OCI-LY1 (cell line): ENCODE measurements at regions not wholly inside any gene's neighbourhood (a gene's known extent, or its start where the extent isn't known, plus 50 kb on each side); places are given as distances from the start of the nearest gene placed in this dataset.

Experiments
- CTCF ChIP-seq: fragments of 200-600 bp; sonication (generic), shearing (Covaris generic); IDR thresholded peaks from 2 replicates; pipeline ENCODE4 v1.5.1; 2017; ENCODE audit warnings: mild to moderate bottlenecking, antibody characterized with exemption, low read length, moderate library complexity, mixed read lengths
- EZH2 ChIP-seq: fragments of 200-600 bp; sonication (generic), shearing (Covaris generic); IDR thresholded peaks from 2 replicates; pipeline ENCODE4 v1.8.0; 2017; ENCODE audit warnings: borderline replicate concordance, mixed run types, mild to moderate bottlenecking, antibody characterized with exemption, low read length, moderate library complexity, mixed read lengths

- TF ChIP-seq CTCF (no peak), EZH2 (no peak)
These were observed 288.9 kb downstream of the EDEM1 start for GRCh38 chr3:5476403-5476802.
